Mesodermal cell (in vitro differentiated cells): ENCODE measurements at regions not wholly inside any gene's neighbourhood (a gene's known extent, or its start where the extent isn't known, plus 50 kb on each side); places are given as distances from the start of the nearest gene placed in this dataset.
"Not testable (repeated sequence)": the region's sequence is repeated elsewhere in the genome, so short reads cannot be mapped to it uniquely, and the experiment has no call there.

Experiments
- H3K27ac ChIP-seq: 2 replicates; pipeline ENCODE4 v1.7.0; 2013; ENCODE audit warnings: mild to moderate bottlenecking, low read depth, low read length, moderate library complexity; ENCODE audit not compliant: severe bottlenecking
- H3K36me3 ChIP-seq: 2 replicates; pipeline ENCODE4 v1.7.1; 2013; ENCODE audit warnings: mild to moderate bottlenecking, low read length, moderate library complexity; ENCODE audit not compliant: control insufficient read depth, insufficient read depth
- H3K4me1 ChIP-seq: one replicate; pipeline ENCODE4 v1.7.1; 2013; ENCODE audit warnings: mild to moderate bottlenecking, low read length; ENCODE audit not compliant: insufficient read depth, control insufficient read depth, poor library complexity, severe bottlenecking
- H3K4me3 ChIP-seq: 2 replicates; pipeline ENCODE4 v1.7.0; 2013; ENCODE audit warnings: low read length, control low read depth, mild to moderate bottlenecking; ENCODE audit not compliant: insufficient read depth, poor library complexity, severe bottlenecking; ENCODE audit errors: extremely low read depth
- H3K9me3 ChIP-seq: 2 replicates; pipeline ENCODE4 v1.7.1; 2013; ENCODE audit warnings: mild to moderate bottlenecking, low read length, moderate library complexity; ENCODE audit not compliant: control insufficient read depth
- WGBS, 2 experiments: methylation state at CpG; one replicate each; pipeline ENCODE4 v1.1.5; 2013; ENCODE audit warnings: missing lambda C conversion rate in 2 of 2; ENCODE audit not compliant: insufficient coverage in 2 of 2; 5-methylcytosine and 5-hydroxymethylcytosine counted together

GRCh38 chr13:50617134-50617721 is 226.3 kb downstream of the DLEU7 start:
- WGBS, 2 experiments = 98 to 100% methylated on average over 3 of the region's 3 CpGs
- no peaks in the 10 kb centered on the region for H3K4me1 ChIP-seq

GRCh38 chr13:50618206-50618605 is 225.3 kb downstream of the DLEU7 start:
- H3K4me3 ChIP-seq = no peak overlapping the region
- no peaks in the 10 kb centered on the region for H3K36me3 ChIP-seq
- H3K27ac ChIP-seq = no peak overlapping the region
- H3K4me1 ChIP-seq = no peaks in the 10 kb centered on the region
- no CpG with 5 or more reads among the region's 3 CpGs for WGBS, 2 experiments
- H3K9me3 ChIP-seq = no peaks in the 10 kb centered on the region

More at GRCh38 chr13:50617134-50617721, 226.3 kb downstream of the DLEU7 start:
- no peaks in the 10 kb centered on the region for H3K36me3 ChIP-seq
- no peaks in the 10 kb centered on the region for H3K9me3 ChIP-seq
- H3K4me3 ChIP-seq = no peak overlapping the region
- H3K27ac ChIP-seq = no peak overlapping the region

GRCh38 chr13:50626101-50626547 is 217.4 kb downstream of the DLEU7 start:
- no peaks in the 10 kb centered on the region for H3K36me3 ChIP-seq
- H3K9me3 ChIP-seq = no peaks in the 10 kb centered on the region
- no peaks in the 10 kb centered on the region for H3K4me1 ChIP-seq
- no peak overlapping the region for H3K4me3 ChIP-seq
- WGBS, 2 experiments = 89 to 100% methylated on average over 2 to 3 of the region's 3 CpGs
- H3K27ac ChIP-seq = no peak overlapping the region

GRCh38 chr13:50627111-50627510 is 216.4 kb downstream of the DLEU7 start:
- Histone ChIP-seq H3K9me3 (no peaks in the 10 kb centered on the region), H3K4me1 (no peaks in the 10 kb centered on the region), H3K4me3 (no peak overlapping the region), H3K27ac (no peak overlapping the region), H3K36me3 (no peaks in the 10 kb centered on the region)
- WGBS, 2 experiments = no CpG with 5 or more reads among the region's 1 CpG

GRCh38 chr13:50628512-50628911 is 215.0 kb downstream of the DLEU7 start:
- H3K4me1 ChIP-seq, H3K9me3 ChIP-seq, H3K36me3 ChIP-seq, H3K27ac ChIP-seq, H3K4me3 ChIP-seq: not testable (repeated sequence)
- WGBS, 2 experiments = 71 to 100% methylated on average over 1 to 3 of the region's 3 CpGs

- Histone ChIP-seq H3K4me1 (no peaks in the 10 kb centered on the region), H3K27ac (no peak overlapping the region), H3K9me3 (no peaks in the 10 kb centered on the region), H3K36me3 (no peaks in the 10 kb centered on the region), H3K4me3 (no peak overlapping the region)
- 75 to 86% methylated on average over 2 of the region's 3 CpGs for WGBS, 2 experiments
These were observed 214.0 kb downstream of the DLEU7 start for GRCh38 chr13:50629497-50629896.

GRCh38 chr13:50629966-50630365 is 213.5 kb downstream of the DLEU7 start:
- WGBS, 2 experiments = 95 to 98% methylated on average over 3 of the region's 4 CpGs
- H3K36me3 ChIP-seq = no peaks in the 10 kb centered on the region

GRCh38 chr13:50631041-50631440 is 212.5 kb downstream of the DLEU7 start:
- no peaks in the 10 kb centered on the region for H3K9me3 ChIP-seq
- H3K4me1 ChIP-seq = no peaks in the 10 kb centered on the region
- no peak overlapping the region for H3K27ac ChIP-seq
- no peak overlapping the region for H3K4me3 ChIP-seq
- 77 to 100% methylated on average over 2 to 3 of the region's 3 CpGs for WGBS, 2 experiments
- no peaks in the 10 kb centered on the region for H3K36me3 ChIP-seq

More at GRCh38 chr13:50629966-50630365, 213.5 kb downstream of the DLEU7 start:
- H3K27ac ChIP-seq = no peak overlapping the region
- no peaks in the 10 kb centered on the region for H3K9me3 ChIP-seq
- H3K4me1 ChIP-seq = no peaks in the 10 kb centered on the region
- H3K4me3 ChIP-seq = no peak overlapping the region

- no peaks in the 10 kb centered on the region for H3K36me3 ChIP-seq
- WGBS, 2 experiments = 89 to 100% methylated on average over 1 to 3 of the region's 3 CpGs
- no peak overlapping the region for H3K4me3 ChIP-seq
- H3K9me3 ChIP-seq = no peaks in the 10 kb centered on the region
- no peaks in the 10 kb centered on the region for H3K4me1 ChIP-seq
- H3K27ac ChIP-seq = no peak overlapping the region
These were observed 209.2 kb downstream of the DLEU7 start for GRCh38 chr13:50634339-50634738.

GRCh38 chr13:50635504-50635903 is 208.0 kb downstream of the DLEU7 start:
- Histone ChIP-seq H3K27ac (no peak overlapping the region), H3K4me1 (no peaks in the 10 kb centered on the region), H3K4me3 (no peak overlapping the region), H3K36me3 (no peaks in the 10 kb centered on the region), H3K9me3 (no peaks in the 10 kb centered on the region)
- 90 to 100% methylated on average over 1 to 2 of the region's 3 CpGs for WGBS, 2 experiments

- Histone ChIP-seq H3K4me3 (no peak overlapping the region), H3K27ac (no peak overlapping the region), H3K9me3 (no peaks in the 10 kb centered on the region), H3K4me1 (no peaks in the 10 kb centered on the region), H3K36me3 (no peaks in the 10 kb centered on the region)
- WGBS, 2 experiments = 58 to 75% methylated on average over 4 to 6 of the region's 7 CpGs
These were observed 207.3 kb downstream of the DLEU7 start for GRCh38 chr13:50636007-50636704.
